ENCODE measurements at regions not wholly inside any gene's neighbourhood (a gene's known extent, or its start where the extent isn't known, plus 50 kb on each side); places are given as distances from the start of the nearest gene placed in this dataset.
"Not testable (repeated sequence)": the region's sequence is repeated elsewhere in the genome, so short reads cannot be mapped to it uniquely, and the experiment has no call there.

- H3K4me1 ChIP-seq (ENCODE audit: control extremely low read depth in 1 of 4, control insufficient read depth in 4 of 4, insufficient read depth in 4 of 4, low read length in 3 of 4); POLR2A ChIA-PET; H3K36me3 ChIP-seq (ENCODE audit: control insufficient read depth in 4 of 4, insufficient read depth in 4 of 4, low read length in 3 of 4); H3K9me3 ChIP-seq (ENCODE audit: control extremely low read depth in 1 of 5, control insufficient read depth in 4 of 5, insufficient read depth in 2 of 5, low read depth in 1 of 5, low read length in 4 of 5); CTCF ChIA-PET; H3K4me3 ChIP-seq (ENCODE audit: control insufficient read depth in 1 of 7, extremely low read depth in 1 of 7, insufficient read depth in 4 of 7, low read depth in 2 of 7, low read length in 6 of 7); DNase-seq; H3K27ac ChIP-seq (ENCODE audit: insufficient read depth in 1 of 2, low read depth in 1 of 2, low read length in 2 of 2, poor library complexity in 1 of 2, severe bottlenecking in 2 of 2); H3K27me3 ChIP-seq (replicated peaks in 2 of 5; ENCODE audit: control insufficient read depth in 4 of 5, insufficient read depth in 5 of 5, low read length in 4 of 5): not testable (repeated sequence)
- 97% methylated on average over 5 of the region's 5 CpGs for WGBS (ENCODE audit: insufficient coverage)
Measured at GRCh38 chr4:102397056-102397455, 51.8 kb upstream of the SLC39A8 start.

DNA sequence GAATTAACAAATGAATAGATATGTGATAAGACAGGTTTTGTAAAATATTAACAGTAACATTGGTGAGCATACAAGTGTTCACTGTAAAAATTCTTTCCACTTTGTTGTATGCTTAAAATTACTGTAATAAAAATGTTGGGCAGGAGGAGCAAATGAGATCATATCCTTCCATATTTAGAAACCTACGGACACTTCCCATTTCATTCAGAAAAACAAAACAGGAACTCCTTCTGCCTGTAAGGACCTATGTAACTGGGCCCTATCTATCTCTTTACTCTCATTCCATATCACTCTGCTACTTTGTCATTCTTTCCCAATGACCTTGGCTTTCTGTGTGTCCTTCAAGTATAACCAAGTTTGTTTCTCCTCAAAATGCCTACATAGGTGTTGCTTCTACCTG, 53.7 kb upstream of the SLC39A8 start:
- DNase-seq: peak in 2 of 3 donors; percentile 21 to 28
- Histone ChIP-seq H3K4me1 (ENCODE audit: control extremely low read depth in 1 of 4, control insufficient read depth in 4 of 4, insufficient read depth in 4 of 4, low read length in 3 of 4) (peaks cover 0 to 4% (median under 1%) of the 10 kb centered on the region in 4 experiments), H3K9me3 (ENCODE audit: control extremely low read depth in 1 of 5, control insufficient read depth in 4 of 5, insufficient read depth in 2 of 5, low read depth in 1 of 5, low read length in 4 of 5) (no peaks in the 10 kb centered on the region), H3K36me3 (ENCODE audit: control insufficient read depth in 4 of 4, insufficient read depth in 4 of 4, low read length in 3 of 4) (no peaks in the 10 kb centered on the region), H3K27ac (ENCODE audit: insufficient read depth in 1 of 2, low read depth in 1 of 2, low read length in 2 of 2, poor library complexity in 1 of 2, severe bottlenecking in 2 of 2) (no peak overlapping the region), H3K27me3 (replicated peaks in 2 of 5; ENCODE audit: control insufficient read depth in 4 of 5, insufficient read depth in 5 of 5, low read length in 4 of 5) (no peaks in the 10 kb centered on the region), H3K4me3 (ENCODE audit: control insufficient read depth in 1 of 7, extremely low read depth in 1 of 7, insufficient read depth in 4 of 7, low read depth in 2 of 7, low read length in 6 of 7) (no peak overlapping the region)
- POLR2A ChIA-PET: no interaction called here
- CTCF ChIA-PET: no interaction called here
- WGBS (ENCODE audit: insufficient coverage): 30% methylated on average over 1 of the region's 1 CpG

DNA sequence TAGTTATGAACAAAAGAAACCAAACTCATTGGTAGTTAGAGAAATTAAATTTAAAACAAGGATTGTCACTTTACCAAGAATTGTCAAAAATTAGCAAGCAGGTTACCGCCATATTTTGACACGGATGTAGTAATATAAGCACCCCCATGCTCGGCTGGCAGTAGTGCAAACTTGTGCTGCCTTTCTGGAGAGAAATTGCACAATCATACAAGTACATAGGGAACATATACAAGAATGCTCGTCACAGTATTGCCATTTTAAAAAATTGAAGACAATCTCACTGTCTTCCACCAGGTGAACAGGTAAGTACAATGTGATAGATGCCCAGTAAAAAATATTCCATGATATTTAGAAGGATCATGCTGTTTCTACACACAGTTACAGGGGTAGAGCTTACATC, 55.6 kb upstream of the SLC39A8 start:
- WGBS (ENCODE audit: insufficient coverage): 94% methylated on average over 3 of the region's 4 CpGs
- H3K36me3 ChIP-seq (ENCODE audit: control insufficient read depth in 4 of 4, insufficient read depth in 4 of 4, low read length in 3 of 4): no peaks in the 10 kb centered on the region
- no peak overlapping the region for H3K4me3 ChIP-seq (ENCODE audit: control insufficient read depth in 1 of 7, extremely low read depth in 1 of 7, insufficient read depth in 4 of 7, low read depth in 2 of 7, low read length in 6 of 7)
- no peak for DNase-seq
- no peak overlapping the region for H3K27ac ChIP-seq (ENCODE audit: insufficient read depth in 1 of 2, low read depth in 1 of 2, low read length in 2 of 2, poor library complexity in 1 of 2, severe bottlenecking in 2 of 2)
- H3K4me1 ChIP-seq (ENCODE audit: control extremely low read depth in 1 of 4, control insufficient read depth in 4 of 4, insufficient read depth in 4 of 4, low read length in 3 of 4): peaks cover 0 to 4% (median under 1%) of the 10 kb centered on the region in 4 experiments
- ChIA-PET POLR2A (no interaction called here), CTCF (no interaction called here)
- no peaks in the 10 kb centered on the region for H3K9me3 ChIP-seq (ENCODE audit: control extremely low read depth in 1 of 5, control insufficient read depth in 4 of 5, insufficient read depth in 2 of 5, low read depth in 1 of 5, low read length in 4 of 5)
- no peaks in the 10 kb centered on the region for H3K27me3 ChIP-seq (replicated peaks in 2 of 5; ENCODE audit: control insufficient read depth in 4 of 5, insufficient read depth in 5 of 5, low read length in 4 of 5)

DNA sequence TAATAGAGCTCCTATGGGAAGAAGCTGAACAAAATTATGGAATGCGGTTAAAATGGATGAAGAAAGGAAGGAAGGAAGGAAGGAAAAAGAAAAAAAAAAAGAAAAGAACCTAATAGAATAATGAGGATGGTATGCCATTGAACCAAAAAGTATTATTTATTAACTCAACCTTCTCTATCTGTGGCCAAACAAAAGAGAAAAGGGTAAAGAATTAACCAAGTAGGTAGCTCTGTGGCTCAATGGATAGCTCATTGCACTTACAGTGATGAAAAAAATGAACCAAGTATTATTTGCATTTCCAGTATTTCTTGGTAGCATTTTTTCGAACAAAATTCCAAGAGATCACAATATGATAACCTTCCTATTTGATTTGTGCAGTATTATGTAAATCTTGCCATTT, 56.9 kb upstream of the SLC39A8 start:
- no peak for DNase-seq
- ChIA-PET POLR2A (no interaction called here), CTCF (no interaction called here)
- peaks cover 0 to 4% (median under 1%) of the 10 kb centered on the region in 4 experiments for H3K4me1 ChIP-seq (ENCODE audit: control extremely low read depth in 1 of 4, control insufficient read depth in 4 of 4, insufficient read depth in 4 of 4, low read length in 3 of 4)
- no peaks in the 10 kb centered on the region for H3K36me3 ChIP-seq (ENCODE audit: control insufficient read depth in 4 of 4, insufficient read depth in 4 of 4, low read length in 3 of 4)
- no peaks in the 10 kb centered on the region for H3K27me3 ChIP-seq (replicated peaks in 2 of 5; ENCODE audit: control insufficient read depth in 4 of 5, insufficient read depth in 5 of 5, low read length in 4 of 5)
- no peak overlapping the region for H3K4me3 ChIP-seq (ENCODE audit: control insufficient read depth in 1 of 7, extremely low read depth in 1 of 7, insufficient read depth in 4 of 7, low read depth in 2 of 7, low read length in 6 of 7)
- WGBS (ENCODE audit: insufficient coverage): no CpG with 5 or more reads among the region's 2 CpGs
- no peaks in the 10 kb centered on the region for H3K9me3 ChIP-seq (ENCODE audit: control extremely low read depth in 1 of 5, control insufficient read depth in 4 of 5, insufficient read depth in 2 of 5, low read depth in 1 of 5, low read length in 4 of 5)
- no peak overlapping the region for H3K27ac ChIP-seq (ENCODE audit: insufficient read depth in 1 of 2, low read depth in 1 of 2, low read length in 2 of 2, poor library complexity in 1 of 2, severe bottlenecking in 2 of 2)

- H3K27me3 ChIP-seq (replicated peaks in 2 of 5; ENCODE audit: control insufficient read depth in 4 of 5, insufficient read depth in 5 of 5, low read length in 4 of 5): no peaks in the 10 kb centered on the region
- ChIA-PET POLR2A (no interaction called here), CTCF (no interaction called here)
- no peaks in the 10 kb centered on the region for H3K9me3 ChIP-seq (ENCODE audit: control extremely low read depth in 1 of 5, control insufficient read depth in 4 of 5, insufficient read depth in 2 of 5, low read depth in 1 of 5, low read length in 4 of 5)
- DNase-seq: no peak
- no peak overlapping the region for H3K4me3 ChIP-seq (ENCODE audit: control insufficient read depth in 1 of 7, extremely low read depth in 1 of 7, insufficient read depth in 4 of 7, low read depth in 2 of 7, low read length in 6 of 7)
- H3K4me1 ChIP-seq (ENCODE audit: control extremely low read depth in 1 of 4, control insufficient read depth in 4 of 4, insufficient read depth in 4 of 4, low read length in 3 of 4): peaks cover 0 to 4% (median under 1%) of the 10 kb centered on the region in 4 experiments
- 80% methylated on average over 1 of the region's 3 CpGs for WGBS (ENCODE audit: insufficient coverage)
- no peaks in the 10 kb centered on the region for H3K36me3 ChIP-seq (ENCODE audit: control insufficient read depth in 4 of 4, insufficient read depth in 4 of 4, low read length in 3 of 4)
- H3K27ac ChIP-seq (ENCODE audit: insufficient read depth in 1 of 2, low read depth in 1 of 2, low read length in 2 of 2, poor library complexity in 1 of 2, severe bottlenecking in 2 of 2): no peak overlapping the region
Measured at GRCh38 chr4:102403116-102403515, 57.8 kb upstream of the SLC39A8 start.

DNA sequence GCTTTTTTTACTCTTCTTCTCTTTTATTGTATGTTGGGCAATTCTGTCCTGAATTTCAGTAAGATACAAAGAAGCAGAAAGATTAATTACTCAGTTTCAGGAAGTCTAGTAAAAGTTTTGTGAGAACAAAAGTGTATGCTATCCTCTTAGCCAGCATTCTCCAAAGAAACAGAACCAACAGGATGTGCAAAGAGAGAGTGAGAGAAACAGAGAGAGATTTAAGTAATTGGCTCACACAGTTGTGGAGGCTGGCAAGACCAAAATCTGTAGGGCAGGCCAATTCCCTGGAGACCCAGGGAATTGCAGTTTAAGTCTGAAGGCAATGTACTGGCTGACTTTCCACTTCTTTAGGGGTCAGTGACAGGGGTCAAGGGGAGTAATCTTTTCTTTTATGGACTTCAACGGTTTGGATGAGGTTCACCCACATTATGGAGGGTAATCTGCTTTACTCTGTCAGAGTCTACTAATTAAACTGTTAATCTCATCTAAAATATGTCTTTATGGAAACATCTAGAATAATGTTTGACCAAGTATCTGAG, 59.2 kb upstream of the SLC39A8 start:
- H3K36me3 ChIP-seq (ENCODE audit: control insufficient read depth in 4 of 4, insufficient read depth in 4 of 4, low read length in 3 of 4): no peaks in the 10 kb centered on the region
- no peaks in the 10 kb centered on the region for H3K9me3 ChIP-seq (ENCODE audit: control extremely low read depth in 1 of 5, control insufficient read depth in 4 of 5, insufficient read depth in 2 of 5, low read depth in 1 of 5, low read length in 4 of 5)
- CTCF ChIA-PET: interaction anchor here (0.8 to 1.2 kb wide), 3 partner anchors 9 to 82 kb away, joined by 3 to 4 read pairs (median 4); no protein-coding TSS in a partner anchor
- peak in 1 of 3 donors; percentile 1 for DNase-seq
- no CpG with 5 or more reads among the region's 1 CpG for WGBS (ENCODE audit: insufficient coverage)
- no peaks in the 10 kb centered on the region for H3K27me3 ChIP-seq (replicated peaks in 2 of 5; ENCODE audit: control insufficient read depth in 4 of 5, insufficient read depth in 5 of 5, low read length in 4 of 5)
- H3K4me3 ChIP-seq (ENCODE audit: control insufficient read depth in 1 of 7, extremely low read depth in 1 of 7, insufficient read depth in 4 of 7, low read depth in 2 of 7, low read length in 6 of 7): no peak overlapping the region
- POLR2A ChIA-PET: interaction anchor here (0.7 kb wide), 1 partner anchor 975 kb away, joined by 3 read pairs; no protein-coding TSS in a partner anchor
- H3K4me1 ChIP-seq (ENCODE audit: control extremely low read depth in 1 of 4, control insufficient read depth in 4 of 4, insufficient read depth in 4 of 4, low read length in 3 of 4): no peaks in the 10 kb centered on the region
- no peak overlapping the region for H3K27ac ChIP-seq (ENCODE audit: insufficient read depth in 1 of 2, low read depth in 1 of 2, low read length in 2 of 2, poor library complexity in 1 of 2, severe bottlenecking in 2 of 2)

DNA sequence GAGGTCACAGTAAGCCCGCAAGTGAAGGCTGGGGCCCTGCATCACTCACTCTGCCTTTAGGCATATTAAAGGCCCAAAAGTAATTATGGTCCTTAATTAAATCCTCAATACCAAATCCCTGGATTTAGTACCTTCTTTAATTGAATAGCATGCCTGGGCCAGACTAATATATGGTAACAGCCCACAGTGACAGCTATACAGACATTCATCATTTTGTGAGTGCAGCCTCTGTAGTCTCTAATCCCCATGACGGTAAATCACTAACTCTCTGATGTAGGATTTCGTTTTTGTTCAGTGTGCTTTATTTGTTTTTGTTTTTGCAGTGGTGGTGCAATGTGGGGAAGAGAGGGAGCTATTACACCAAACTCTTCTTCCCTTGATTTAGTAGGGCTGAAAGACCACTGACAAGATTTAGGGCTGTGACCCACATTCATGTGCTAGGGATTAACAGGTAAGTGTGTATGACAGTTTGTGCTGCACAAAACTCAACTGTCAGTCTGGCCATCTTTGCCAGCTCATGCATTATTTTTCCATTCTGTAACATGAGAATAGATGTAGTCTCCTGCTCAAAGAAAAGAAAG, 60.6 kb upstream of the SLC39A8 start:
- no CpG with 5 or more reads among the region's 3 CpGs for WGBS (ENCODE audit: insufficient coverage)
- DNase-seq: no peak
- H3K27me3 ChIP-seq (replicated peaks in 2 of 5; ENCODE audit: control insufficient read depth in 4 of 5, insufficient read depth in 5 of 5, low read length in 4 of 5): no peaks in the 10 kb centered on the region
- no peaks in the 10 kb centered on the region for H3K4me1 ChIP-seq (ENCODE audit: control extremely low read depth in 1 of 4, control insufficient read depth in 4 of 4, insufficient read depth in 4 of 4, low read length in 3 of 4)
- H3K27ac ChIP-seq (ENCODE audit: insufficient read depth in 1 of 2, low read depth in 1 of 2, low read length in 2 of 2, poor library complexity in 1 of 2, severe bottlenecking in 2 of 2): no peak overlapping the region
- POLR2A ChIA-PET: no interaction called here
- no peaks in the 10 kb centered on the region for H3K9me3 ChIP-seq (ENCODE audit: control extremely low read depth in 1 of 5, control insufficient read depth in 4 of 5, insufficient read depth in 2 of 5, low read depth in 1 of 5, low read length in 4 of 5)
- H3K4me3 ChIP-seq (ENCODE audit: control insufficient read depth in 1 of 7, extremely low read depth in 1 of 7, insufficient read depth in 4 of 7, low read depth in 2 of 7, low read length in 6 of 7): no peak overlapping the region
- H3K36me3 ChIP-seq (ENCODE audit: control insufficient read depth in 4 of 4, insufficient read depth in 4 of 4, low read length in 3 of 4): no peaks in the 10 kb centered on the region
- CTCF ChIA-PET: interaction anchor here (0.9 to 1.2 kb wide), 3 partner anchors 14 to 25 kb away, joined by 3 read pairs; no protein-coding TSS in a partner anchor
